ENCODE measurements at regions not wholly inside any gene's neighbourhood (a gene's known extent, or its start where the extent isn't known, plus 50 kb on each side); places are given as distances from the start of the nearest gene placed in this dataset.
"Not testable (repeated sequence)": the region's sequence is repeated elsewhere in the genome, so short reads cannot be mapped to it uniquely, and the experiment has no call there.

DNA sequence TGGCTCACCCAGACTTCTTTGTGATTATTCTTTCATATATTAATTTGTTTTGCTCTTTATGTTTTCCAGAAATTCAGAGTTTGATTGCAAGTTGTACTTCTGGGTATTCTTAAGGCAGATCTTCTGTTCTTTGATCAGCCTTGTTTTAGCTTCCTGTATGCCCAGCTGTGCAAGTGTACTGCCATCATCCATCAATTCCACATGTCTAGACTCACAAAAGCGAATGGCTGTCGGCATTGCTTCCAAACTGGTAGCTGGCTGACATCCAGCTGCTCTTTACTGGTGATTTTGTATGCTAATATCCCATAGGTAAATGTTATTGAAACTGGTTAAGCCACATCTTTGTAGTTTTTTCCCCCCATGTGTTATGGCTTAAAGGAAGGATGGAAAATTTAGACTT is 1084.8 kb upstream of the CITED2 start:
- H3K4me1 Mint-ChIP-seq (ENCODE audit: low read depth, unreplicated experiment), result peaks cover 7% of the 10 kb centered on the region
- no peak overlapping the region for H3K27ac Mint-ChIP-seq (ENCODE audit: unreplicated experiment)
- no peaks in the 10 kb centered on the region for H3K9me3 Mint-ChIP-seq (ENCODE audit: unreplicated experiment)
- ChIA-PET CTCF (no interaction called here), POLR2A (no interaction called here)
- H3K4me3 Mint-ChIP-seq (ENCODE audit: unreplicated experiment), result no peak overlapping the region
- Histone ChIP-seq H3K4me1 (0 out of 2 replicates have a peak, but pooled peaks cover 4% of the 10 kb centered on the region), H3K36me3 (ENCODE audit: control insufficient read depth, insufficient read depth, low read length) (no peaks in the 10 kb centered on the region), H3K4me3 (ENCODE audit: low read depth, low read length) (no peak overlapping the region), H3K9me3 (no peaks in the 10 kb centered on the region), H3K27me3 (replicated peaks; ENCODE audit: control insufficient read depth, insufficient read depth, low read length) (no peaks in the 10 kb centered on the region)
- intact Hi-C loops (cut with micrococcal nuclease; ENCODE audit: unreplicated experiment), result no loop called here
- H3K27me3 Mint-ChIP-seq (ENCODE audit: insufficient read depth, unreplicated experiment), result no peaks in the 10 kb centered on the region
- BruUV-seq (replicated peaks), result no TSS peak
- DNase-seq, result no peak
- no peak for TF ChIP-seq CTCF (IDR thresholded peaks at IDR 0.05; ENCODE audit: insufficient read depth in 1 of 2, low read depth in 1 of 2, low read length in 1 of 2, severe bottlenecking in 1 of 2, unreplicated experiment in 1 of 2)
- H3K36me3 Mint-ChIP-seq (ENCODE audit: insufficient read depth, unreplicated experiment), result no peaks in the 10 kb centered on the region

DNA sequence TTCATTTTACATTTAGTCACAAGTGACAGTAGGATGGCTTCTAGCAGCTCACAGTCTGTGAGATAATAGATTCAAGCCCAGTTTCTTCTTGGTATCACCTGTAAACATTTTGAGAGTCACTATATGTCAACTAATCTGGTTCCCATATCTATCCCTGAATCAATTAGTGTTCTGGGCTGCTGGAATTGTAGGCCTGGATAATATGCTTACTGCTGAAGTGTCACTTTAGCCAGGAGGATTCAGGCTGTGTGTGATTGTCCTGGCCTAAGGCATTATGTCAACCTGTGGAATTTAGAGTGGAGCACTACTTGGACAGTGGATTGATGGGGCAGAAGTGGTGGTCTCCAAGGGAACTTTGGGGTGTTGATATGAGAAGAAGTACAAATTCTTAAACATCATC is 1071.8 kb upstream of the CITED2 start:
- DNase-seq, result no peak
- Mint-ChIP-seq H3K4me1 (ENCODE audit: low read depth, unreplicated experiment) (no peaks in the 10 kb centered on the region), H3K9me3 (ENCODE audit: unreplicated experiment) (no peaks in the 10 kb centered on the region), H3K27ac (ENCODE audit: unreplicated experiment) (no peak overlapping the region), H3K27me3 (ENCODE audit: insufficient read depth, unreplicated experiment) (no peaks in the 10 kb centered on the region), H3K36me3 (ENCODE audit: insufficient read depth, unreplicated experiment) (no peaks in the 10 kb centered on the region), H3K4me3 (ENCODE audit: unreplicated experiment) (no peak overlapping the region)
- intact Hi-C loops (cut with micrococcal nuclease; ENCODE audit: unreplicated experiment), result loop anchor here (10.0 kb wide), 1 partner anchor 391 kb away; no protein-coding TSS in a partner anchor
- CTCF ChIA-PET, result no interaction called here
- Histone ChIP-seq H3K27me3 (replicated peaks; ENCODE audit: control insufficient read depth, insufficient read depth, low read length) (no peaks in the 10 kb centered on the region), H3K4me3 (ENCODE audit: low read depth, low read length) (no peak overlapping the region), H3K36me3 (ENCODE audit: control insufficient read depth, insufficient read depth, low read length) (no peaks in the 10 kb centered on the region), H3K4me1 (no peaks in the 10 kb centered on the region), H3K9me3 (no peaks in the 10 kb centered on the region)
- TF ChIP-seq CTCF (IDR thresholded peaks at IDR 0.05; ENCODE audit: insufficient read depth in 1 of 2, low read depth in 1 of 2, low read length in 1 of 2, severe bottlenecking in 1 of 2, unreplicated experiment in 1 of 2), result no peak
- no TSS peak for BruUV-seq (replicated peaks)
- POLR2A ChIA-PET, result no interaction called here

GRCh38 chr6:140445474-140446004 is 1071.1 kb upstream of the CITED2 start:
- H3K9me3 Mint-ChIP-seq (ENCODE audit: unreplicated experiment), result no peaks in the 10 kb centered on the region

GRCh38 chr6:140443112-140443511 is 1068.7 kb upstream of the CITED2 start:
- H3K9me3 ChIP-seq; H3K27me3 ChIP-seq (replicated peaks; ENCODE audit: control insufficient read depth, insufficient read depth, low read length); H3K4me3 ChIP-seq (ENCODE audit: low read depth, low read length); H3K9me3 Mint-ChIP-seq (ENCODE audit: unreplicated experiment); POLR2A ChIA-PET; H3K4me3 Mint-ChIP-seq (ENCODE audit: unreplicated experiment); BruUV-seq (replicated peaks); CTCF ChIA-PET; H3K4me1 ChIP-seq; DNase-seq; H3K4me1 Mint-ChIP-seq (ENCODE audit: low read depth, unreplicated experiment); H3K27me3 Mint-ChIP-seq (ENCODE audit: insufficient read depth, unreplicated experiment); H3K27ac Mint-ChIP-seq (ENCODE audit: unreplicated experiment); H3K36me3 Mint-ChIP-seq (ENCODE audit: insufficient read depth, unreplicated experiment); H3K36me3 ChIP-seq (ENCODE audit: control insufficient read depth, insufficient read depth, low read length): not testable (repeated sequence)
- intact Hi-C loops (cut with micrococcal nuclease; ENCODE audit: unreplicated experiment), result loop anchor here (10.0 kb wide), 1 partner anchor 388 kb away; no protein-coding TSS in a partner anchor

More at GRCh38 chr6:140445474-140446004, 1071.1 kb upstream of the CITED2 start:
- Mint-ChIP-seq H3K27ac (ENCODE audit: unreplicated experiment) (no peak overlapping the region), H3K4me1 (ENCODE audit: low read depth, unreplicated experiment) (no peaks in the 10 kb centered on the region), H3K4me3 (ENCODE audit: unreplicated experiment) (no peak overlapping the region), H3K27me3 (ENCODE audit: insufficient read depth, unreplicated experiment) (no peaks in the 10 kb centered on the region), H3K36me3 (ENCODE audit: insufficient read depth, unreplicated experiment) (no peaks in the 10 kb centered on the region)
- no peak for DNase-seq
- TF ChIP-seq CTCF (IDR thresholded peaks at IDR 0.05; ENCODE audit: insufficient read depth in 1 of 2, low read depth in 1 of 2, low read length in 1 of 2, severe bottlenecking in 1 of 2, unreplicated experiment in 1 of 2), result no peak
- POLR2A ChIA-PET, result no interaction called here
- Histone ChIP-seq H3K27me3 (replicated peaks; ENCODE audit: control insufficient read depth, insufficient read depth, low read length) (no peaks in the 10 kb centered on the region), H3K9me3 (no peaks in the 10 kb centered on the region), H3K36me3 (ENCODE audit: control insufficient read depth, insufficient read depth, low read length) (no peaks in the 10 kb centered on the region), H3K4me1 (no peaks in the 10 kb centered on the region), H3K4me3 (ENCODE audit: low read depth, low read length) (no peak overlapping the region)
- CTCF ChIA-PET, result no interaction called here
- intact Hi-C loops (cut with micrococcal nuclease; ENCODE audit: unreplicated experiment), result loop anchor here (10.0 kb wide), 1 partner anchor 391 kb away; no protein-coding TSS in a partner anchor
- BruUV-seq (replicated peaks), result no TSS peak
